Suprapubic skin (tissue), 4 donors: ENCODE measurements at regions not wholly inside any gene's neighbourhood (a gene's known extent, or its start where the extent isn't known, plus 50 kb on each side); places are given as distances from the start of the nearest gene placed in this dataset.

Source experiments
- DNase-seq, 2 donors: peaks; one replicate each; pipeline ENCODE4 v3.0.0-alpha.2; 2019; ENCODE audit warnings: low spot score in 2 of 2
- H3K27ac ChIP-seq: fragments of 200-600 bp; sonication (generic); one replicate; pipeline ENCODE4 v1.5.1; 2019
- H3K27me3 ChIP-seq: fragments of 200-600 bp; sonication (generic); one replicate; pipeline ENCODE4 v1.5.1; 2019
- H3K36me3 ChIP-seq: fragments of 200-600 bp; sonication (generic); one replicate; pipeline ENCODE4 v1.5.1; 2019
- H3K4me1 ChIP-seq: fragments of 200-600 bp; sonication (generic); one replicate; pipeline ENCODE4 v1.5.1; 2019
- H3K4me3 ChIP-seq: fragments of 200-600 bp; sonication (generic); one replicate; pipeline ENCODE4 v1.5.1; 2019; ENCODE audit warnings: mild to moderate bottlenecking
- H3K9me3 ChIP-seq: fragments of 200-600 bp; sonication (generic); one replicate; pipeline ENCODE4 v1.5.1; 2019
- CTCF ChIP-seq, 2 donors: fragments of 200-600 bp in 1 of 2; fragments of 450-650 bp in 1 of 2; sonication (generic) in 1 of 2; IDR thresholded peaks; one replicate each; pipeline ENCODE4 v1.5.1; 2016 to 2019; ENCODE audit warnings: antibody characterized with exemption in 2 of 2, mild to moderate bottlenecking in 1 of 2, moderate library complexity in 1 of 2
- EP300 ChIP-seq: sonication (generic); formaldehyde crosslinking; IDR thresholded peaks from one replicate; pipeline ENCODE4 v1.6.1; 2017; ENCODE audit warnings: antibody characterized with exemption
- POLR2A ChIP-seq, 2 donors: fragments of 450-650 bp; IDR thresholded peaks; one replicate each; pipeline ENCODE4 v1.6.1; 2017; ENCODE audit warnings: antibody characterized with exemption in 2 of 2, mild to moderate bottlenecking in 2 of 2, moderate library complexity in 2 of 2
- POLR2AphosphoS5 ChIP-seq, 3 donors: sonication (generic); formaldehyde crosslinking; IDR thresholded peaks; one replicate each; pipeline ENCODE4 v1.6.1; 2017; ENCODE audit warnings: antibody characterized with exemption in 3 of 3
- WGBS: methylation state at CpG from one replicate; pipeline ENCODE4 v1.1.5; 2018; 5-methylcytosine and 5-hydroxymethylcytosine counted together

- H3K4me1 ChIP-seq: peaks cover 46% of the 10 kb centered on the region
- TF ChIP-seq POLR2AphosphoS5 (IDR thresholded peaks at IDR 0.05) (no peak), EP300 (no peak), POLR2A (IDR thresholded peaks at IDR 0.05) (no peak), CTCF (IDR thresholded peaks at IDR 0.05) (no peak)
- WGBS: 81% methylated on average over 8 of the region's 8 CpGs
These were observed 49.7 kb upstream of the SHISAL1 start for GRCh38 chr22:44362249-44363012.

More at GRCh38 chr22:44362249-44363012, 49.7 kb upstream of the SHISAL1 start:
- no peaks in the 10 kb centered on the region for H3K36me3 ChIP-seq
- peak in 1 of 2 donors; percentile 37 for DNase-seq
- H3K4me3 ChIP-seq: no peak overlapping the region
- H3K9me3 ChIP-seq: no peaks in the 10 kb centered on the region
- H3K27me3 ChIP-seq: peaks cover 14% of the 10 kb centered on the region
- H3K27ac ChIP-seq: peak overlapping the region; percentile 55
